MCF 10A (cell line): ENCODE measurements at regions not wholly inside any gene's neighbourhood (a gene's known extent, or its start where the extent isn't known, plus 50 kb on each side); places are given as distances from the start of the nearest gene placed in this dataset.

Source experiments
- BruUV-seq: library from RNA; stranded (reverse); fragments of 400-500 nt; replicated peaks from 2 replicates; lab custom pipeline; 2021; lab: Mats Ljungman, UMichigan
- CTCF ChIA-PET: fragments of 300-600 bp; sonication (Branson Sonifier 250); formaldehyde crosslinking; extraction: SDS; loops from one replicate; lab custom pipeline; 2021; ENCODE audit warnings: antibody characterized with exemption, inconsistent platforms; lab: Yijun Ruan, JAX
- POLR2A ChIA-PET: fragments of 300-600, 350-650 bp; sonication (Branson Sonifier 250); formaldehyde crosslinking; extraction: SDS; loops from one replicate; lab custom pipeline; 2020; ENCODE audit warnings: antibody characterized with exemption, inconsistent platforms; lab: Yijun Ruan, JAX
- DNase-seq: peaks from one replicate; pipeline ENCODE4 v3.0.0-alpha.2; 2018; ENCODE audit not compliant: unreplicated experiment
- H3K27ac Mint-ChIP-seq: one replicate; pipeline ENCODE4 v1.8.0; 2022; ENCODE audit warnings: mild to moderate bottlenecking, low read depth, mixed read lengths; ENCODE audit not compliant: unreplicated experiment
- H3K27me3 Mint-ChIP-seq: one replicate; pipeline ENCODE4 v1.8.0; 2022; ENCODE audit warnings: mixed read lengths; ENCODE audit not compliant: insufficient read depth, unreplicated experiment
- H3K36me3 Mint-ChIP-seq: one replicate; pipeline ENCODE4 v1.8.0; 2022; ENCODE audit warnings: mild to moderate bottlenecking, moderate library complexity, mixed read lengths; ENCODE audit not compliant: insufficient read depth, unreplicated experiment
- H3K4me1 Mint-ChIP-seq: one replicate; pipeline ENCODE4 v1.8.0; 2022; ENCODE audit warnings: mixed read lengths; ENCODE audit not compliant: insufficient read depth, unreplicated experiment
- H3K4me3 Mint-ChIP-seq: one replicate; pipeline ENCODE4 v1.8.0; 2022; ENCODE audit warnings: mild to moderate bottlenecking, moderate library complexity, mixed read lengths; ENCODE audit not compliant: unreplicated experiment
- H3K9me3 Mint-ChIP-seq: one replicate; pipeline ENCODE4 v1.8.0; 2022; ENCODE audit warnings: mixed read lengths; ENCODE audit not compliant: unreplicated experiment
- CTCF ChIP-seq: fragments of 200-600 bp; IDR thresholded peaks from one replicate; pipeline ENCODE4 v1.8.0; 2022; ENCODE audit warnings: antibody characterized with exemption, mild to moderate bottlenecking; ENCODE audit not compliant: unreplicated experiment
- intact Hi-C: fragments of 100-400 bp; cut with micrococcal nuclease; formaldehyde crosslinking; loops from 2 replicates; pipeline ENCODE4 v1.14.1; 2022

GRCh38 chr3:165390166-165390565, 194.0 kb upstream of the SLITRK3 start:
- H3K27me3 Mint-ChIP-seq = no peaks in the 10 kb centered on the region
- ChIA-PET CTCF (no interaction called here), POLR2A (no interaction called here)
- peaks cover 11% of the 10 kb centered on the region for H3K4me1 Mint-ChIP-seq
- TF ChIP-seq CTCF = no peak
- BruUV-seq = no TSS peak
- no peak overlapping the region for H3K4me3 Mint-ChIP-seq
- intact Hi-C loops = no loop called here
- no peak overlapping the region for H3K27ac Mint-ChIP-seq
- DNase-seq = no peak
- H3K9me3 Mint-ChIP-seq = no peaks in the 10 kb centered on the region
- no peaks in the 10 kb centered on the region for H3K36me3 Mint-ChIP-seq

- Mint-ChIP-seq H3K27me3 (no peaks in the 10 kb centered on the region), H3K27ac (no peak overlapping the region), H3K4me1 (peaks cover 11% of the 10 kb centered on the region), H3K36me3 (no peaks in the 10 kb centered on the region), H3K4me3 (no peak overlapping the region), H3K9me3 (no peaks in the 10 kb centered on the region)
- TF ChIP-seq CTCF = no peak
- ChIA-PET POLR2A (no interaction called here), CTCF (no interaction called here)
- DNase-seq = no peak
- no TSS peak for BruUV-seq
- intact Hi-C loops = no loop called here
Observed at GRCh38 chr3:165389653-165390052, 193.5 kb upstream of the SLITRK3 start.

GRCh38 chr3:165389064-165389463, 192.9 kb upstream of the SLITRK3 start:
- H3K36me3 Mint-ChIP-seq = no peaks in the 10 kb centered on the region
- DNase-seq = peak; percentile 20
- H3K27me3 Mint-ChIP-seq = no peaks in the 10 kb centered on the region
- no TSS peak for BruUV-seq
- H3K4me1 Mint-ChIP-seq = peaks cover 11% of the 10 kb centered on the region
- H3K9me3 Mint-ChIP-seq = no peaks in the 10 kb centered on the region
- peak overlapping the region; percentile 78 for H3K27ac Mint-ChIP-seq
- TF ChIP-seq CTCF = no peak
- ChIA-PET POLR2A (no interaction called here), CTCF (interaction anchor here (0.6 kb wide), 1 partner anchor 40 kb away, joined by 3 read pairs; no protein-coding TSS in a partner anchor)
- intact Hi-C loops = no loop called here
- H3K4me3 Mint-ChIP-seq = no peak overlapping the region

GRCh38 chr3:165383381-165383780, 187.2 kb upstream of the SLITRK3 start:
- no peak for DNase-seq
- no peak overlapping the region for H3K4me3 Mint-ChIP-seq
- no peaks in the 10 kb centered on the region for H3K4me1 Mint-ChIP-seq
- H3K27ac Mint-ChIP-seq = no peak overlapping the region
- CTCF ChIA-PET = no interaction called here
- BruUV-seq = no TSS peak
- intact Hi-C loops = no loop called here
- no peak for TF ChIP-seq CTCF
- H3K27me3 Mint-ChIP-seq = no peaks in the 10 kb centered on the region
- no peaks in the 10 kb centered on the region for H3K36me3 Mint-ChIP-seq
- POLR2A ChIA-PET = no interaction called here
- no peaks in the 10 kb centered on the region for H3K9me3 Mint-ChIP-seq
